HuH-7 (cell line): ENCODE measurements at regions not wholly inside any gene's neighbourhood (a gene's known extent, or its start where the extent isn't known, plus 50 kb on each side); places are given as distances from the start of the nearest gene placed in this dataset.

Experiments
- DNase-seq: peaks from one replicate; pipeline ENCODE4 v3.0.0; 2011; ENCODE audit warnings: low spot score

- no peak for DNase-seq
These were observed 371.6 kb upstream of the MKI67 start for GRCh38 chr10:128497660-128498377.

- DNase-seq, result no peak
These were observed 372.1 kb upstream of the MKI67 start for GRCh38 chr10:128498378-128498730.

GRCh38 chr10:128498746-128499145, 372.5 kb upstream of the MKI67 start:
- DNase-seq, result no peak

- DNase-seq, result no peak
These were observed 373.3 kb upstream of the MKI67 start for GRCh38 chr10:128499486-128499885.

- no peak for DNase-seq
These were observed 373.7 kb upstream of the MKI67 start for GRCh38 chr10:128499956-128500355.

GRCh38 chr10:128500642-128501041, 374.4 kb upstream of the MKI67 start:
- no peak for DNase-seq

GRCh38 chr10:128505346-128505745, 379.1 kb upstream of the MKI67 start:
- no peak for DNase-seq

GRCh38 chr10:128506423-128506822, 380.2 kb upstream of the MKI67 start:
- DNase-seq, result no peak

GRCh38 chr10:128507066-128507465, 380.8 kb upstream of the MKI67 start:
- no peak for DNase-seq

GRCh38 chr10:128511284-128511683, 385.1 kb upstream of the MKI67 start:
- DNase-seq, result no peak

GRCh38 chr10:128512767-128513166, 386.5 kb upstream of the MKI67 start:
- no peak for DNase-seq

GRCh38 chr10:128514536-128514935, 388.3 kb upstream of the MKI67 start:
- no peak for DNase-seq

- DNase-seq, result no peak
These were observed 390.0 kb upstream of the MKI67 start for GRCh38 chr10:128516180-128516579.

- DNase-seq, result no peak
These were observed 390.9 kb upstream of the MKI67 start for GRCh38 chr10:128517167-128517566.

- no peak for DNase-seq
These were observed 391.8 kb upstream of the MKI67 start for GRCh38 chr10:128518000-128518399.

GRCh38 chr10:128519581-128519980, 393.4 kb upstream of the MKI67 start:
- no peak for DNase-seq

- DNase-seq, result no peak
These were observed 394.1 kb upstream of the MKI67 start for GRCh38 chr10:128520211-128520815.

- DNase-seq, result no peak
These were observed 396.5 kb upstream of the MKI67 start for GRCh38 chr10:128522551-128523308.

GRCh38 chr10:128525444-128525843, 399.2 kb upstream of the MKI67 start:
- DNase-seq, result no peak

- DNase-seq, result no peak
These were observed 399.7 kb upstream of the MKI67 start for GRCh38 chr10:128525936-128526335.

- no peak for DNase-seq
These were observed 400.7 kb upstream of the MKI67 start for GRCh38 chr10:128526791-128527375.

GRCh38 chr10:128527711-128528110, 401.5 kb upstream of the MKI67 start:
- DNase-seq, result no peak

GRCh38 chr10:128528167-128528566, 401.9 kb upstream of the MKI67 start:
- DNase-seq, result no peak
